Caco-2 (cell line): ENCODE measurements at regions not wholly inside any gene's neighbourhood (a gene's known extent, or its start where the extent isn't known, plus 50 kb on each side); places are given as distances from the start of the nearest gene placed in this dataset.

Source experiments
- BruUV-seq: library from RNA; stranded (reverse); fragments of 400-500 nt; replicated peaks from 2 replicates; lab custom pipeline; 2021; lab: Mats Ljungman, UMichigan
- CTCF ChIA-PET: fragments of 300-600 bp; sonication (Branson Sonifier 250); formaldehyde crosslinking; loops from one replicate; lab custom pipeline; 2022; ENCODE audit warnings: antibody characterized with exemption; lab: Charles Lee
- POLR2A ChIA-PET: fragments of 300-600 bp; sonication (Branson Sonifier 250); formaldehyde crosslinking; loops from one replicate; lab custom pipeline; 2022; ENCODE audit warnings: antibody characterized with exemption; lab: Charles Lee
- DNase-seq, 2 experiments: peaks; one replicate each; pipeline versions ENCODE4 v3.0.0 to v3.0.0-alpha.2; 2020 to 2022
- H3K27me3 ChIP-seq: replicated peaks from 2 replicates; pipeline ENCODE4 v1.6.0; 2011; ENCODE audit warnings: low read length; ENCODE audit not compliant: control insufficient read depth, insufficient read depth
- H3K36me3 ChIP-seq: 2 replicates; pipeline ENCODE4 v1.5.1; 2011; ENCODE audit warnings: low read length; ENCODE audit not compliant: control insufficient read depth, insufficient read depth
- H3K4me1 ChIP-seq: fragments of 250-450 bp; sonication (Bioruptor Pico); 2 replicates; pipeline ENCODE4 v1.5.1; 2020; ENCODE audit warnings: mild to moderate bottlenecking
- H3K4me3 ChIP-seq: 2 replicates; pipeline ENCODE4 v1.5.1; 2011; ENCODE audit warnings: low read depth, mild to moderate bottlenecking, control low read depth, low read length
- H3K9me3 ChIP-seq: fragments of 250-450 bp; sonication (Bioruptor Pico); 2 replicates; pipeline ENCODE4 v1.5.1; 2020; ENCODE audit warnings: mild to moderate bottlenecking, moderate library complexity
- H3K27ac Mint-ChIP-seq: one replicate; pipeline ENCODE4 v1.8.0; 2022; ENCODE audit warnings: mixed read lengths; ENCODE audit not compliant: unreplicated experiment
- H3K27me3 Mint-ChIP-seq: one replicate; pipeline ENCODE4 v1.8.0; 2022; ENCODE audit warnings: mixed read lengths; ENCODE audit not compliant: insufficient read depth, unreplicated experiment
- H3K36me3 Mint-ChIP-seq: one replicate; pipeline ENCODE4 v1.8.0; 2022; ENCODE audit warnings: mild to moderate bottlenecking, mixed read lengths; ENCODE audit not compliant: insufficient read depth, unreplicated experiment
- H3K4me1 Mint-ChIP-seq: one replicate; pipeline ENCODE4 v1.8.0; 2022; ENCODE audit warnings: low read depth, mixed read lengths; ENCODE audit not compliant: unreplicated experiment
- H3K4me3 Mint-ChIP-seq: one replicate; pipeline ENCODE4 v1.8.0; 2022; ENCODE audit warnings: mild to moderate bottlenecking, moderate library complexity, mixed read lengths; ENCODE audit not compliant: unreplicated experiment
- H3K9me3 Mint-ChIP-seq: one replicate; pipeline ENCODE4 v1.8.0; 2022; ENCODE audit warnings: mixed read lengths; ENCODE audit not compliant: unreplicated experiment
- CTCF ChIP-seq, 2 experiments: fragments of 200-600 bp in 1 of 2; IDR thresholded peaks; 1 replicate in 1 of 2; 2 replicates in 1 of 2; pipeline versions ENCODE4 v1.5.1 to v1.8.0; 2011 to 2022; ENCODE audit warnings: antibody characterized with exemption in 1 of 2, control low read depth in 1 of 2, inconsistent platforms in 1 of 2, low read depth in 1 of 2, low read length in 1 of 2, mild to moderate bottlenecking in 1 of 2, moderate library complexity in 1 of 2; ENCODE audit not compliant: insufficient read depth in 1 of 2, severe bottlenecking in 1 of 2, unreplicated experiment in 1 of 2
- intact Hi-C: fragments of 100-400 bp; cut with micrococcal nuclease; formaldehyde crosslinking; loops from one replicate; pipeline ENCODE4 v1.10.0; 2022; ENCODE audit not compliant: unreplicated experiment

DNA sequence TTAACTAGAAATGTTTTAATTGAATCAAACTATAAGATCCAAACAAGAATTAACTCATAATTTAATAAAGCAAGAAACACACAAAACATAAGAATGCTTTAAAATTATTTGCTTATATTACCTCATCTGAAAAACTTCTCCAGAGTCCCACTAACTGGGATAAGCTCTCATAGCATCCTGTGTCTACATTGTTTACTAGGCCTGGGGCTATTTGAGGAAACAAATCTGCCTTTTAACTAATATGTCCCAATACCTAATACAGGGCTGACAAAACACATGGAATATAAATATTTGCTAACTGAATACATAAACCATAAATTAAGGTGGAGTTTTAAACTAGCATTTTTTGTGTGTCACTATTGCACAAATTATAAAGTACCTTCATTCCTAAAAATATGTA lies 1399.8 kb upstream of the SLC10A2 start:
- Histone ChIP-seq H3K4me3 (no peak overlapping the region), H3K36me3 (no peaks in the 10 kb centered on the region), H3K9me3 (no peaks in the 10 kb centered on the region), H3K27me3 (no peaks in the 10 kb centered on the region), H3K4me1 (no peaks in the 10 kb centered on the region)
- Mint-ChIP-seq H3K27me3 (no peaks in the 10 kb centered on the region), H3K9me3 (no peaks in the 10 kb centered on the region), H3K36me3 (no peaks in the 10 kb centered on the region), H3K4me1 (no peaks in the 10 kb centered on the region), H3K4me3 (no peak overlapping the region), H3K27ac (no peak overlapping the region)
- POLR2A ChIA-PET, result no interaction called here
- CTCF ChIA-PET, result no interaction called here
- intact Hi-C loops, result loop anchor here (10.0 kb wide), 1 partner anchor 581 kb away; no protein-coding TSS in a partner anchor
- BruUV-seq, result no TSS peak
- no peak for TF ChIP-seq CTCF (IDR thresholded peaks at IDR 0.05; ENCODE audit: insufficient read depth in 1 of 2, low read depth in 1 of 2, low read length in 1 of 2, severe bottlenecking in 1 of 2, unreplicated experiment in 1 of 2)
- DNase-seq, result no peak

DNA sequence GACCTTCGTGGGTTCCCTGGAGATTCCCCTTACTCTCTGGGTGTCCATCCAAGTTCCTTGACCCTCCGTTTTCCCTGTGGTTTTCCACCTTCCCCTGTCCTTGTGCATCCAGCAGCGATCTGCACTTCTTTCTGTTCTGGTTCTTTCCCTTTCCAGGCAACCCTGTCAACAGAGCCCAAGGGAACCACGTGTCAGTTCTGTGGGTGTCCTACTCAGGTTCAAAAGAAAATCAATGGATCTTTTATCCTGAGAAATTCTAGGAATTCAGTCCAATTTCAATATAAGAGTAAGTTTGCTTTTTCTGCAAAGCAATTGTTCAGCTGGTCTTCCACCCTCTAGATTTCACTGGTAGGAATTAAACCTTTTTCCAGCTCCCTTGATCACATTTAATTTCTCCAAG lies 1394.8 kb upstream of the SLC10A2 start:
- CTCF ChIA-PET, result no interaction called here

DNA sequence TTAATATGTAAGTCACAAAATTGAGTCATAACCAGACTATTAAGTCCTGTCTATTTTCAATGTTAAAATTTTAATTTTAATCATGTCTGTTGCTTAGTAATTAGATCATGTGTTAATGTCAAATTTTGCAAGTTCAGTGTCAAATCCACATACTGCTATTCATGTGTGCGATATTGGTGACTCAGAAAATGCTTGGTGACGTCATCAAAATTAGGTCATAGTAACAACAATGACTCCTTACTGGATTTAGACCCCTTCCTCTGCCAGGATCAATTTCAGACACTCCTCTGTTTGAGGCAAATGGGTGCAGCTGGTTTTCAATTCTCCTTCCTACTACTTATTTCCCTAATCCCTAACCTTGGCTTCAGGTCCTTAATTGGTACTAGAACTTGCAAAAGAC lies 1394.3 kb upstream of the SLC10A2 start:
- Histone ChIP-seq H3K4me1 (no peaks in the 10 kb centered on the region), H3K36me3 (no peaks in the 10 kb centered on the region), H3K4me3 (no peak overlapping the region), H3K27me3 (no peaks in the 10 kb centered on the region), H3K9me3 (no peaks in the 10 kb centered on the region)
- H3K4me3 Mint-ChIP-seq, result no peak overlapping the region
- BruUV-seq, result no TSS peak
- H3K27me3 Mint-ChIP-seq, result no peaks in the 10 kb centered on the region
- CTCF ChIA-PET, result no interaction called here
- no peak for DNase-seq
- H3K4me1 Mint-ChIP-seq, result no peaks in the 10 kb centered on the region
- TF ChIP-seq CTCF (IDR thresholded peaks at IDR 0.05; ENCODE audit: insufficient read depth in 1 of 2, low read depth in 1 of 2, low read length in 1 of 2, severe bottlenecking in 1 of 2, unreplicated experiment in 1 of 2), result no peak
- POLR2A ChIA-PET, result no interaction called here
- H3K36me3 Mint-ChIP-seq, result no peaks in the 10 kb centered on the region
- no peaks in the 10 kb centered on the region for H3K9me3 Mint-ChIP-seq
- no peak overlapping the region for H3K27ac Mint-ChIP-seq
- intact Hi-C loops, result loop anchor here (10.0 kb wide), 1 partner anchor 576 kb away; no protein-coding TSS in a partner anchor

More for the DNA sequence above, 1394.8 kb upstream of the SLC10A2 start:
- no peak for TF ChIP-seq CTCF (IDR thresholded peaks at IDR 0.05; ENCODE audit: insufficient read depth in 1 of 2, low read depth in 1 of 2, low read length in 1 of 2, severe bottlenecking in 1 of 2, unreplicated experiment in 1 of 2)
- Mint-ChIP-seq H3K4me1 (no peaks in the 10 kb centered on the region), H3K9me3 (no peaks in the 10 kb centered on the region), H3K27ac (no peak overlapping the region), H3K4me3 (no peak overlapping the region), H3K36me3 (no peaks in the 10 kb centered on the region), H3K27me3 (no peaks in the 10 kb centered on the region)
- H3K4me3 ChIP-seq, result no peak overlapping the region
- H3K27me3 ChIP-seq, result no peaks in the 10 kb centered on the region
- DNase-seq, result no peak
- no peaks in the 10 kb centered on the region for H3K9me3 ChIP-seq
- intact Hi-C loops, result loop anchor here (10.0 kb wide), 1 partner anchor 576 kb away; no protein-coding TSS in a partner anchor
- H3K36me3 ChIP-seq, result no peaks in the 10 kb centered on the region
- no peaks in the 10 kb centered on the region for H3K4me1 ChIP-seq
- no TSS peak for BruUV-seq
- POLR2A ChIA-PET, result no interaction called here
